PFSK-1 (cell line): ENCODE measurements at regions not wholly inside any gene's neighbourhood (a gene's known extent, or its start where the extent isn't known, plus 50 kb on each side); places are given as distances from the start of the nearest gene placed in this dataset.

Experiments
- POLR2AphosphoS5 ChIP-seq: IDR thresholded peaks from 2 replicates; pipeline ENCODE4 v1.6.1; 2012; ENCODE audit warnings: low read depth, mild to moderate bottlenecking, control low read depth, low read length, moderate library complexity
- REST ChIP-seq, 2 experiments: IDR thresholded peaks; 2 replicates each; pipeline versions ENCODE4 v1.6.1 to v1.8.0; 2011 to 2012; ENCODE audit warnings: low read depth in 2 of 2, low read length in 2 of 2, control low read depth in 1 of 2, inconsistent platforms in 1 of 2, mild to moderate bottlenecking in 1 of 2, moderate library complexity in 1 of 2; ENCODE audit not compliant: insufficient read depth in 1 of 2
- TAF1 ChIP-seq: IDR thresholded peaks from 2 replicates; pipeline ENCODE4 v1.6.1; 2012; ENCODE audit warnings: low read length, control low read depth, borderline replicate concordance; ENCODE audit not compliant: insufficient read depth

GRCh38 chr5:2496891-2497290, 254.6 kb downstream of the IRX2 start:
- TF ChIP-seq POLR2AphosphoS5: no peak
- no peak for TF ChIP-seq TAF1
- TF ChIP-seq REST (IDR thresholded peaks at IDR 0.05; ENCODE audit: insufficient read depth in 1 of 2, low read depth in 2 of 2, low read length in 2 of 2): no peak
